A549 (cell line): ENCODE measurements at regions not wholly inside any gene's neighbourhood (a gene's known extent, or its start where the extent isn't known, plus 50 kb on each side); places are given as distances from the start of the nearest gene placed in this dataset.

ENCODE experiments used
- ATAC-seq, 2 experiments: fragments of 200-7000 bp in 1 of 2; fragments of >200 bp in 1 of 2; cut with Nextera tagmentation in 1 of 2; cut with Tn5 transposase in 1 of 2; 3 replicates each; pipeline versions ENCODE4 v1.8.0 to v1.9.1; 2018 to 2020; ENCODE audit warnings: mild to moderate bottlenecking in 1 of 2, moderate library complexity in 1 of 2
- CTCF ChIA-PET: fragments of 300-600 bp; sonication (Branson Sonifier 250); formaldehyde crosslinking; extraction: SDS; loops from one replicate; lab custom pipeline; 2021; ENCODE audit warnings: antibody characterized with exemption, inconsistent platforms; lab: Yijun Ruan, JAX
- POLR2A ChIA-PET: fragments of 350-600 bp; formaldehyde crosslinking; extraction: SDS; loops from one replicate; lab custom pipeline; 2021; ENCODE audit warnings: antibody characterized with exemption, inconsistent platforms; lab: Yijun Ruan, JAX
- DNase-seq, 2 experiments: peaks; one replicate each; pipeline versions ENCODE4 v3.0.0 to v3.0.0-alpha.2; 2011 to 2016; ENCODE audit warnings: low read depth in 1 of 2, low spot score in 1 of 2
- FAIRE-seq: peaks from 2 replicates; lab custom pipeline; 2011; peaks lifted over from hg19 to GRCh38; lab: Jason Lieb, UNC
- H3K27ac ChIP-seq, 2 experiments: fragments of >200 bp; sonication (Bioruptor Twin); formaldehyde crosslinking; 3 replicates each; pipeline ENCODE4 v1.5.1; 2016 to 2017
- H3K4me1 ChIP-seq: fragments of >200 bp; sonication (Bioruptor Twin); formaldehyde crosslinking; 3 replicates; pipeline ENCODE4 v1.6.1; 2016
- H3K4me2 ChIP-seq: fragments of >200 bp; sonication (Bioruptor Twin); formaldehyde crosslinking; 3 replicates; pipeline ENCODE4 v1.6.1; 2016
- H3K4me3 ChIP-seq: fragments of >200 bp; sonication (Bioruptor Twin); formaldehyde crosslinking; 3 replicates; pipeline ENCODE4 v1.5.1; 2016
- H3K9me3 ChIP-seq: fragments of >200 bp; sonication (Bioruptor Twin); formaldehyde crosslinking; 3 replicates; pipeline ENCODE4 v1.6.1; 2016
- BHLHE40 ChIP-seq: IDR thresholded peaks from 2 replicates; pipeline ENCODE4 v1.6.1; 2012; ENCODE audit warnings: low read depth, low read length, inconsistent platforms
- CBX2 ChIP-seq: fragments of 200-600 bp; sonication (generic); IDR thresholded peaks from 2 replicates; pipeline ENCODE4 v1.6.1; 2016; ENCODE audit warnings: low read depth, mild to moderate bottlenecking, borderline replicate concordance
- CBX8 ChIP-seq: fragments of 200-600 bp; sonication (generic); IDR thresholded peaks from 2 replicates; pipeline ENCODE4 v1.6.1; 2016
- CEBPB ChIP-seq, 2 experiments: fragments of >200 bp in 1 of 2; sonication (Bioruptor Twin) in 1 of 2; formaldehyde crosslinking in 1 of 2; IDR thresholded peaks; 2 replicates each; pipeline ENCODE4 v1.6.1; 2012 to 2016
- ESRRA ChIP-seq: fragments of 150-350 bp; IDR thresholded peaks from 2 replicates; pipeline ENCODE4 v1.6.1; 2014; ENCODE audit warnings: mild to moderate bottlenecking, low read length, borderline replicate concordance
- FOSB ChIP-seq: fragments of 250-450 bp; sonication (Bioruptor Pico); IDR thresholded peaks from 2 replicates; pipeline ENCODE4 v1.5.0; 2020; ENCODE audit warnings: mild to moderate bottlenecking, moderate library complexity
- FOSL2 ChIP-seq, 2 experiments: fragments of 450-650 bp in 1 of 2; fragments of >200 bp in 1 of 2; sonication (Bioruptor Twin) in 1 of 2; formaldehyde crosslinking; IDR thresholded peaks; 2 replicates each; pipeline versions ENCODE4 v1.5.0 to v1.6.1; 2016 to 2020; ENCODE audit warnings: mild to moderate bottlenecking in 1 of 2, moderate library complexity in 1 of 2
- GATA3 ChIP-seq: IDR thresholded peaks from 2 replicates; pipeline ENCODE4 v1.6.1; 2012; ENCODE audit warnings: borderline replicate concordance
- HMGXB4 ChIP-seq: fragments of 250-450 bp; sonication (Bioruptor Pico); IDR thresholded peaks from 2 replicates; pipeline ENCODE4 v1.5.0; 2021; ENCODE audit warnings: mild to moderate bottlenecking, moderate library complexity, borderline replicate concordance
- HOXB5 ChIP-seq: fragments of 250-450 bp; sonication (Bioruptor Pico); IDR thresholded peaks from 2 replicates; pipeline ENCODE4 v1.5.0; 2020; ENCODE audit warnings: mild to moderate bottlenecking, moderate library complexity
- KDM5A ChIP-seq: fragments of 200-600 bp; sonication (generic); IDR thresholded peaks from 2 replicates; pipeline ENCODE4 v1.6.1; 2016; ENCODE audit warnings: antibody characterized with exemption, mild to moderate bottlenecking
- MYC ChIP-seq: IDR thresholded peaks from 2 replicates; pipeline ENCODE4 v1.6.1; 2012; ENCODE audit warnings: mild to moderate bottlenecking, inconsistent platforms, low read length, improper control_type of control experiment, borderline replicate concordance
- NFE2L2 ChIP-seq: fragments of 150-350 bp; conservative IDR thresholded peaks from 2 replicates; pipeline ENCODE4 v1.6.1; 2014; ENCODE audit warnings: low read length
- NPAS2 ChIP-seq: fragments of 250-450 bp; sonication (Bioruptor Pico); IDR thresholded peaks from 2 replicates; pipeline ENCODE4 v1.8.0; 2022; ENCODE audit warnings: mild to moderate bottlenecking, moderate library complexity, borderline replicate concordance
- NR3C1 ChIP-seq: fragments of >200 bp; sonication (Bioruptor Twin); formaldehyde crosslinking; IDR thresholded peaks from 3 replicates; pipeline ENCODE4 v1.6.1; 2017
- PBX3 ChIP-seq: IDR thresholded peaks from 2 replicates; pipeline ENCODE4 v1.6.1; 2012
- PHF8 ChIP-seq: fragments of 200-600 bp; sonication (generic); IDR thresholded peaks from 2 replicates; pipeline ENCODE4 v1.6.1; 2016; ENCODE audit warnings: low read depth, mild to moderate bottlenecking, antibody characterized with exemption, moderate library complexity, borderline replicate concordance
- POLR2A ChIP-seq: IDR thresholded peaks from 2 replicates; pipeline ENCODE4 v1.6.1; 2012; ENCODE audit warnings: mild to moderate bottlenecking, low read length
- RAD21 ChIP-seq, 2 experiments: fragments of >200 bp in 1 of 2; sonication (Bioruptor Twin) in 1 of 2; formaldehyde crosslinking in 1 of 2; IDR thresholded peaks in 1 of 2; conservative IDR thresholded peaks in 1 of 2; 2 replicates in 1 of 2; 3 replicates in 1 of 2; pipeline ENCODE4 v1.6.1; 2012 to 2018; ENCODE audit warnings: inconsistent platforms in 1 of 2
- RNF2 ChIP-seq: fragments of 200-600 bp; sonication (generic); IDR thresholded peaks from 2 replicates; pipeline ENCODE4 v1.6.1; 2016; ENCODE audit warnings: low read depth, mild to moderate bottlenecking, antibody characterized with exemption, moderate library complexity, borderline replicate concordance
- TP53 ChIP-seq: fragments of 250-450 bp; sonication (Bioruptor Pico); IDR thresholded peaks from 2 replicates; pipeline ENCODE4 v1.5.0; 2021; ENCODE audit warnings: mild to moderate bottlenecking, moderate library complexity
- ZFP36 ChIP-seq: fragments of 450-650 bp; IDR thresholded peaks from 2 replicates; pipeline ENCODE4 v1.6.1; 2014; ENCODE audit warnings: borderline replicate concordance; ENCODE audit not compliant: partially characterized antibody
- WGBS: methylation state at CpG from one replicate; pipeline ENCODE4 v1.1.6; 2017; ENCODE audit errors: missing lambda C conversion rate; 5-methylcytosine and 5-hydroxymethylcytosine counted together
- TF ChIP-seq, protein P1 (sequence below): fragments of 450-650 bp; IDR thresholded peaks from 2 replicates; pipeline ENCODE4 v1.6.1; 2014; ENCODE audit warnings: antibody characterized with exemption
- TF ChIP-seq, protein P2 (sequence below): IDR thresholded peaks from 2 replicates; pipeline ENCODE4 v1.6.1; 2012; ENCODE audit warnings: low read depth, borderline replicate concordance
- TF ChIP-seq, protein P3 (sequence below): fragments of >200 bp; sonication (Bioruptor Twin); formaldehyde crosslinking; IDR thresholded peaks from 3 replicates; pipeline ENCODE4 v1.5.1; 2016

DNA sequence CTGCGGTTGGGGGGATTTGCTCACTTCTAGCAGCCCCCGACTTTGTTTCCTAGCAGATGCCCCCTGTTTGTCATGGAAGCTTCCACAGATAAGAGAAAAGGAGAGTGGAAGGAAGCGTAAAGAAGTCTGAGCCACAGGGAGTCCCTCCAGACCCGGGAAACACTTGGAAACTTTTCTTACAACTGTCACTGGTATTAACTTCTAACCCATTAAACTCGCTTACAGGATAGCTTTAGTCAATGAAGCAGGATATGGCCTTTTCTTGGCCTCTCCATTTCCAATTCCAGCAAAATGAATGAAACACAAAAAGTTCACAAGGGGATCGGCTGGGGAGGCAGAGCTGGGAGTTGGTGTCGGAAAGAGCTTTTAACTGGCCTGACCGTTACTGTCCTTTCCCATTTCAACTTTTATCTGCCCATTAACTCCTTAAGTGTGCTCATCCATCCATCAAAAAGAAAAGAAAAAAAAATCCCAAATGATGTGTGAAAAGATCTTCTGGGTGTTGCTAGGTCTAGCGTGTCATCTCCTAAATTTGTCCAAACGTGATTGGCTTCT lies 231.9 kb upstream of the ARGLU1 start:
- POLR2A ChIA-PET: no interaction called here
- no peak for FAIRE-seq
- Histone ChIP-seq H3K4me2 (no peak overlapping the region), H3K9me3 (no peaks in the 10 kb centered on the region), H3K4me3 (no peak overlapping the region)
- CTCF ChIA-PET: no interaction called here
- TF ChIP-seq MYC (no peak), TP53 (no peak), CBX2 (no peak), CEBPB (IDR thresholded peaks at IDR 0.05) (no peak), POLR2A (no peak), NPAS2 (CRISPR knock-in tag) (no peak)
- TF ChIP-seq, protein P1, sequence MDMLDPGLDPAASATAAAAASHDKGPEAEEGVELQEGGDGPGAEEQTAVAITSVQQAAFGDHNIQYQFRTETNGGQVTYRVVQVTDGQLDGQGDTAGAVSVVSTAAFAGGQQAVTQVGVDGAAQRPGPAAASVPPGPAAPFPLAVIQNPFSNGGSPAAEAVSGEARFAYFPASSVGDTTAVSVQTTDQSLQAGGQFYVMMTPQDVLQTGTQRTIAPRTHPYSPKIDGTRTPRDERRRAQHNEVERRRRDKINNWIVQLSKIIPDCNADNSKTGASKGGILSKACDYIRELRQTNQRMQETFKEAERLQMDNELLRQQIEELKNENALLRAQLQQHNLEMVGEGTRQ: no peak
- TF ChIP-seq, all 56 proteins: peak for 0
- no peak overlapping the region for H3K27ac ChIP-seq
- H3K4me1 ChIP-seq: no peaks in the 10 kb centered on the region
- 42% methylated on average over 10 of the region's 10 CpGs for WGBS
- DNase-seq: no peak
- no peak for ATAC-seq

DNA sequence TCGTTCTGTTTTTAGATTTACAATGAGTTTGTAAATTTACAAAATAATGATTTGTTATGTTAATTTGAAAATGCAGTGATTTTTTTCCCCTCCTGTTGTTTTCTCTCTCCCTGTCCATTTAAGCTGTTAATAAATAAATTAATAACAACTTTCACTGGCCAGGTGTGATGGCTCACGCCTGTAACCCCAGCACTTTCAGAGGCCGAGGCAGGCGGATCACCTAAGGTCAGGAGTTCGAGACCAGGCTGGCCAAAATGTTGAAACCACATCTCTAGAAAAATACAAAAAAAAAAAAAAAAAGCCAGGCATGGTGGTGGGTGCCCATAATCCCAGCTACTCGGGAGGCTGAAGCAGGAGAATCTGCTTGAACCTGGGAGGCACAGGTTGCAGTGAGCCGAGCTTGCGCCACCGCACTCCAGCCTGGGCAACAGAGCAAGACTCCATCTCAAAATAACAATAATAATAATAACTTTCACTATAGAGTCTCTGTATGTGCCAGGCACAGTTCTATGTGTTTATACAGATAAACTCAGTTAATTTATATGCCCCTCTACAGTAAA lies 229.2 kb upstream of the ARGLU1 start:
- Histone ChIP-seq H3K4me2 (no peak overlapping the region), H3K4me3 (no peak overlapping the region), H3K4me1 (no peaks in the 10 kb centered on the region), H3K9me3 (no peaks in the 10 kb centered on the region), H3K27ac (no peak overlapping the region)
- ATAC-seq: no peak
- no peak for FAIRE-seq
- TF ChIP-seq RAD21 (conservative IDR thresholded peaks at IDR 0.05 in 1 of 2, IDR thresholded peaks at IDR 0.05 in 1 of 2) (no peak), NR3C1 (no peak), BHLHE40 (no peak), FOSB (CRISPR knock-in tag) (no peak), RNF2 (no peak), KDM5A (no peak), NPAS2 (CRISPR knock-in tag) (no peak), ZFP36 (no peak), FOSL2 (IDR thresholded peaks at IDR 0.05) (no peak), FOSL2 (CRISPR knock-in tag; IDR thresholded peaks at IDR 0.05) (no peak), CBX2 (no peak), NFE2L2 (no peak), HMGXB4 (CRISPR knock-in tag) (no peak), PBX3 (no peak), PHF8 (no peak), HOXB5 (no peak), GATA3 (no peak), CBX8 (no peak), ESRRA (no peak)
- TF ChIP-seq, protein P2, sequence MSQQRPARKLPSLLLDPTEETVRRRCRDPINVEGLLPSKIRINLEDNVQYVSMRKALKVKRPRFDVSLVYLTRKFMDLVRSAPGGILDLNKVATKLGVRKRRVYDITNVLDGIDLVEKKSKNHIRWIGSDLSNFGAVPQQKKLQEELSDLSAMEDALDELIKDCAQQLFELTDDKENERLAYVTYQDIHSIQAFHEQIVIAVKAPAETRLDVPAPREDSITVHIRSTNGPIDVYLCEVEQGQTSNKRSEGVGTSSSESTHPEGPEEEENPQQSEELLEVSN: no peak
- TF ChIP-seq, protein P3, sequence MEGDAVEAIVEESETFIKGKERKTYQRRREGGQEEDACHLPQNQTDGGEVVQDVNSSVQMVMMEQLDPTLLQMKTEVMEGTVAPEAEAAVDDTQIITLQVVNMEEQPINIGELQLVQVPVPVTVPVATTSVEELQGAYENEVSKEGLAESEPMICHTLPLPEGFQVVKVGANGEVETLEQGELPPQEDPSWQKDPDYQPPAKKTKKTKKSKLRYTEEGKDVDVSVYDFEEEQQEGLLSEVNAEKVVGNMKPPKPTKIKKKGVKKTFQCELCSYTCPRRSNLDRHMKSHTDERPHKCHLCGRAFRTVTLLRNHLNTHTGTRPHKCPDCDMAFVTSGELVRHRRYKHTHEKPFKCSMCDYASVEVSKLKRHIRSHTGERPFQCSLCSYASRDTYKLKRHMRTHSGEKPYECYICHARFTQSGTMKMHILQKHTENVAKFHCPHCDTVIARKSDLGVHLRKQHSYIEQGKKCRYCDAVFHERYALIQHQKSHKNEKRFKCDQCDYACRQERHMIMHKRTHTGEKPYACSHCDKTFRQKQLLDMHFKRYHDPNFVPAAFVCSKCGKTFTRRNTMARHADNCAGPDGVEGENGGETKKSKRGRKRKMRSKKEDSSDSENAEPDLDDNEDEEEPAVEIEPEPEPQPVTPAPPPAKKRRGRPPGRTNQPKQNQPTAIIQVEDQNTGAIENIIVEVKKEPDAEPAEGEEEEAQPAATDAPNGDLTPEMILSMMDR: no peak
- ChIA-PET CTCF (no interaction called here), POLR2A (no interaction called here)
- WGBS: 20% methylated on average over 9 of the region's 9 CpGs
- DNase-seq: no peak
